PC-9 (cell line): ENCODE measurements at regions not wholly inside any gene's neighbourhood (a gene's known extent, or its start where the extent isn't known, plus 50 kb on each side); places are given as distances from the start of the nearest gene placed in this dataset.

Experiments
- BruUV-seq: library from RNA; stranded (reverse); fragments of 400-500 nt; replicated peaks from 2 replicates; lab custom pipeline; 2021; lab: Mats Ljungman, UMichigan
- CTCF ChIA-PET: fragments of 300-600 bp; sonication (Branson Sonifier 250); formaldehyde crosslinking; loops from one replicate; lab custom pipeline; 2022; ENCODE audit warnings: antibody characterized with exemption; lab: Charles Lee
- POLR2A ChIA-PET: fragments of 300-600 bp; sonication (Branson Sonifier 250); formaldehyde crosslinking; loops from one replicate; lab custom pipeline; 2022; ENCODE audit warnings: antibody characterized with exemption; ENCODE audit not compliant: unreplicated experiment; lab: Charles Lee
- DNase-seq, 2 experiments: peaks; one replicate each; pipeline versions ENCODE4 v3.0.0 to v3.0.0-alpha.2; 2015 to 2022; ENCODE audit warnings: mixed read lengths in 1 of 2
- H2AFZ ChIP-seq: fragments of 200-600 bp; sonication (generic); 2 replicates; pipeline ENCODE4 v1.8.1; 2017; ENCODE audit warnings: antibody characterized with exemption
- H3F3A ChIP-seq: fragments of 200-600 bp; sonication (generic); 2 replicates; pipeline ENCODE4 v1.8.1; 2017; ENCODE audit warnings: antibody characterized with exemption, mild to moderate bottlenecking, low read depth; ENCODE audit not compliant: insufficient read depth
- H3K27ac ChIP-seq: fragments of 200-600 bp; sonication (generic); 2 replicates; pipeline ENCODE4 v1.6.1; 2016; ENCODE audit warnings: mixed run types
- H3K27me3 ChIP-seq: fragments of 200-600 bp; sonication (generic); 2 replicates; pipeline ENCODE4 v1.6.1; 2016; ENCODE audit warnings: low read depth, mixed run types; ENCODE audit not compliant: insufficient read depth
- H3K36me3 ChIP-seq: fragments of 200-600 bp; sonication (generic); 2 replicates; pipeline ENCODE4 v1.6.1; 2016; ENCODE audit warnings: low read depth, mixed run types
- H3K4me1 ChIP-seq: fragments of 200-600 bp; sonication (generic); replicated peaks from 2 replicates; pipeline ENCODE4 v1.6.1; 2016; ENCODE audit warnings: mixed run types; ENCODE audit not compliant: insufficient read depth
- H3K4me2 ChIP-seq: fragments of 200-600 bp; sonication (generic); 2 replicates; pipeline ENCODE4 v1.6.1; 2017; ENCODE audit warnings: mixed run types
- H3K4me3 ChIP-seq: fragments of 200-600 bp; sonication (generic); 2 replicates; pipeline ENCODE4 v1.6.1; 2016; ENCODE audit warnings: mixed run types
- H3K79me2 ChIP-seq: fragments of 200-600 bp; sonication (generic); 2 replicates; pipeline ENCODE4 v1.6.1; 2017; ENCODE audit warnings: low read depth, mixed run types
- H3K9me2 ChIP-seq: fragments of 200-600 bp; sonication (generic); 2 replicates; pipeline ENCODE4 v1.8.1; 2017; ENCODE audit warnings: mild to moderate bottlenecking; ENCODE audit not compliant: insufficient read depth
- H3K9me3 ChIP-seq: fragments of 200-600 bp; sonication (generic); 2 replicates; pipeline ENCODE4 v1.8.1; 2016; ENCODE audit warnings: low read depth; ENCODE audit not compliant: insufficient read depth
- H4K20me1 ChIP-seq: fragments of 200-600 bp; sonication (generic); 2 replicates; pipeline ENCODE4 v1.8.1; 2017; ENCODE audit not compliant: insufficient read depth
- EZH2 ChIP-seq: fragments of 200-600 bp; sonication (generic); IDR thresholded peaks from 2 replicates; pipeline ENCODE4 v1.8.0; 2017; ENCODE audit warnings: antibody characterized with exemption, low read depth
- intact Hi-C: fragments of 100-400 bp; cut with micrococcal nuclease; formaldehyde crosslinking; loops from one replicate; pipeline ENCODE4 v1.10.0; 2022; ENCODE audit not compliant: unreplicated experiment
- TF ChIP-seq, protein P1 (sequence below): fragments of 200-600 bp; sonication (generic); conservative IDR thresholded peaks from 2 replicates; pipeline ENCODE4 v1.6.1; 2017; ENCODE audit warnings: mixed run types, antibody characterized with exemption, mild to moderate bottlenecking, moderate library complexity

- no peaks in the 10 kb centered on the region for H3K4me1 ChIP-seq
- no peaks in the 10 kb centered on the region for H3K79me2 ChIP-seq
- no peak for DNase-seq
- H3K4me2 ChIP-seq, result no peak overlapping the region
- H3K4me3 ChIP-seq, result no peak overlapping the region
- ChIA-PET POLR2A (no interaction called here), CTCF (no interaction called here)
- no peak overlapping the region for H2AFZ ChIP-seq
- TF ChIP-seq EZH2, result no peak
- TF ChIP-seq, protein P1, sequence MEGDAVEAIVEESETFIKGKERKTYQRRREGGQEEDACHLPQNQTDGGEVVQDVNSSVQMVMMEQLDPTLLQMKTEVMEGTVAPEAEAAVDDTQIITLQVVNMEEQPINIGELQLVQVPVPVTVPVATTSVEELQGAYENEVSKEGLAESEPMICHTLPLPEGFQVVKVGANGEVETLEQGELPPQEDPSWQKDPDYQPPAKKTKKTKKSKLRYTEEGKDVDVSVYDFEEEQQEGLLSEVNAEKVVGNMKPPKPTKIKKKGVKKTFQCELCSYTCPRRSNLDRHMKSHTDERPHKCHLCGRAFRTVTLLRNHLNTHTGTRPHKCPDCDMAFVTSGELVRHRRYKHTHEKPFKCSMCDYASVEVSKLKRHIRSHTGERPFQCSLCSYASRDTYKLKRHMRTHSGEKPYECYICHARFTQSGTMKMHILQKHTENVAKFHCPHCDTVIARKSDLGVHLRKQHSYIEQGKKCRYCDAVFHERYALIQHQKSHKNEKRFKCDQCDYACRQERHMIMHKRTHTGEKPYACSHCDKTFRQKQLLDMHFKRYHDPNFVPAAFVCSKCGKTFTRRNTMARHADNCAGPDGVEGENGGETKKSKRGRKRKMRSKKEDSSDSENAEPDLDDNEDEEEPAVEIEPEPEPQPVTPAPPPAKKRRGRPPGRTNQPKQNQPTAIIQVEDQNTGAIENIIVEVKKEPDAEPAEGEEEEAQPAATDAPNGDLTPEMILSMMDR, result no peak
- H3K36me3 ChIP-seq, result no peaks in the 10 kb centered on the region
- no peaks in the 10 kb centered on the region for H3F3A ChIP-seq
- H4K20me1 ChIP-seq, result no peaks in the 10 kb centered on the region
- no peaks in the 10 kb centered on the region for H3K9me2 ChIP-seq
- intact Hi-C loops, result no loop called here
- H3K9me3 ChIP-seq, result no peaks in the 10 kb centered on the region
- BruUV-seq, result no TSS peak
- H3K27ac ChIP-seq, result no peak overlapping the region
- H3K27me3 ChIP-seq, result no peaks in the 10 kb centered on the region
Measured at GRCh38 chr4:133347409-133347808, 198.3 kb downstream of the PCDH10 start.

DNA sequence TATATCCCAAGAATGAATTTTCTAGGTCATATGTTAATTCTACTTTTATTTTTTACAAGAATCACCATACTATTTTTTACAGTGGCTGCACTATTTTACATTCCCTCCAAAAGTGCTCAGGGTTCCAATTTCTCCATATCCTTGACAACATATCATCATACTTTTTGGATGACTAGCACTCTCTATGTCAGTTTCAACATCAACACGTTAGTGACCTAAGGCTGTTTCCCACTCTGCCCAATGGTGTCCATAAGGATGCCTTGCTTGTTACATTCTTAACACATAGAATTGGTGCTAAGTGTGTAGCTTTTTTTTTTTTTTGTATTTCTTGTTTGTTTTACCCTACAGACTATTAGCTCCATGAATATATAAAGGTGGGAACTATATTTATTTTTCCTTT, 175.4 kb downstream of the PCDH10 start:
- H3K9me3 ChIP-seq, result no peaks in the 10 kb centered on the region
- no peak overlapping the region for H3K27ac ChIP-seq
- TF ChIP-seq, protein P1, result no peak
- no peak for TF ChIP-seq EZH2
- H4K20me1 ChIP-seq, result no peaks in the 10 kb centered on the region
- intact Hi-C loops, result no loop called here
- no peaks in the 10 kb centered on the region for H3K4me1 ChIP-seq
- no peak overlapping the region for H3K4me3 ChIP-seq
- H3K9me2 ChIP-seq, result no peaks in the 10 kb centered on the region
- H3K27me3 ChIP-seq, result no peaks in the 10 kb centered on the region
- no peak overlapping the region for H2AFZ ChIP-seq
- H3F3A ChIP-seq, result no peaks in the 10 kb centered on the region
- BruUV-seq, result no TSS peak
- no peaks in the 10 kb centered on the region for H3K79me2 ChIP-seq
- H3K4me2 ChIP-seq, result no peak overlapping the region
- ChIA-PET POLR2A (no interaction called here), CTCF (no interaction called here)
- no peaks in the 10 kb centered on the region for H3K36me3 ChIP-seq
- DNase-seq, result no peak

- POLR2A ChIA-PET, result no interaction called here
- H2AFZ ChIP-seq, result no peak overlapping the region
- no peaks in the 10 kb centered on the region for H3F3A ChIP-seq
- no peak overlapping the region for H3K27ac ChIP-seq
- no peaks in the 10 kb centered on the region for H3K79me2 ChIP-seq
- no peaks in the 10 kb centered on the region for H3K4me1 ChIP-seq
- H3K9me2 ChIP-seq, result no peaks in the 10 kb centered on the region
- H3K36me3 ChIP-seq, result no peaks in the 10 kb centered on the region
- no peak overlapping the region for H3K4me3 ChIP-seq
- no peak overlapping the region for H3K4me2 ChIP-seq
- CTCF ChIA-PET, result no interaction called here
- H3K9me3 ChIP-seq, result no peaks in the 10 kb centered on the region
- intact Hi-C loops, result no loop called here
- BruUV-seq, result no TSS peak
- no peaks in the 10 kb centered on the region for H3K27me3 ChIP-seq
- no peaks in the 10 kb centered on the region for H4K20me1 ChIP-seq
- no peak for DNase-seq
- no peak for TF ChIP-seq EZH2
- TF ChIP-seq, protein P1, result no peak
Measured at GRCh38 chr4:133323670-133324069, 174.6 kb downstream of the PCDH10 start.
